Mesodermal cell (in vitro differentiated cells): ENCODE measurements at regions not wholly inside any gene's neighbourhood (a gene's known extent, or its start where the extent isn't known, plus 50 kb on each side); places are given as distances from the start of the nearest gene placed in this dataset.

Experiments used
- H3K27ac ChIP-seq: 2 replicates; pipeline ENCODE4 v1.7.0; 2013; ENCODE audit warnings: mild to moderate bottlenecking, low read depth, low read length, moderate library complexity; ENCODE audit not compliant: severe bottlenecking
- H3K36me3 ChIP-seq: 2 replicates; pipeline ENCODE4 v1.7.1; 2013; ENCODE audit warnings: mild to moderate bottlenecking, low read length, moderate library complexity; ENCODE audit not compliant: control insufficient read depth, insufficient read depth
- H3K4me1 ChIP-seq: one replicate; pipeline ENCODE4 v1.7.1; 2013; ENCODE audit warnings: mild to moderate bottlenecking, low read length; ENCODE audit not compliant: insufficient read depth, control insufficient read depth, poor library complexity, severe bottlenecking
- H3K4me3 ChIP-seq: 2 replicates; pipeline ENCODE4 v1.7.0; 2013; ENCODE audit warnings: low read length, control low read depth, mild to moderate bottlenecking; ENCODE audit not compliant: insufficient read depth, poor library complexity, severe bottlenecking; ENCODE audit errors: extremely low read depth
- H3K9me3 ChIP-seq: 2 replicates; pipeline ENCODE4 v1.7.1; 2013; ENCODE audit warnings: mild to moderate bottlenecking, low read length, moderate library complexity; ENCODE audit not compliant: control insufficient read depth
- WGBS, 2 experiments: methylation state at CpG; one replicate each; pipeline ENCODE4 v1.1.5; 2013; ENCODE audit warnings: missing lambda C conversion rate in 2 of 2; ENCODE audit not compliant: insufficient coverage in 2 of 2; 5-methylcytosine and 5-hydroxymethylcytosine counted together

- no peak overlapping the region for H3K27ac ChIP-seq
- peaks cover 34% of the 10 kb centered on the region for H3K4me1 ChIP-seq
- WGBS, 2 experiments, result 100% methylated on average over 4 of the region's 6 CpGs; no CpG with 5 or more reads in 1 of the 2 experiments
- H3K36me3 ChIP-seq, result no peaks in the 10 kb centered on the region
- peaks cover 6% of the 10 kb centered on the region for H3K9me3 ChIP-seq
- H3K4me3 ChIP-seq, result no peak overlapping the region
Measured at GRCh38 chr2:236664136-236664535, 94.5 kb downstream of the ACKR3 start.

- peaks cover 25% of the 10 kb centered on the region for H3K4me1 ChIP-seq
- no peak overlapping the region for H3K27ac ChIP-seq
- H3K4me3 ChIP-seq, result no peak overlapping the region
- H3K36me3 ChIP-seq, result no peaks in the 10 kb centered on the region
- whole genome bisulfite sequencing, 2 experiments, result 95 to 96% methylated on average over 3 to 5 of the region's 7 CpGs
- H3K9me3 ChIP-seq, result peaks cover 11% of the 10 kb centered on the region
Measured at GRCh38 chr2:236665101-236665500, 95.5 kb downstream of the ACKR3 start.

- Histone ChIP-seq H3K9me3 (peaks cover 14% of the 10 kb centered on the region), H3K27ac (no peak overlapping the region), H3K4me1 (peaks cover 20% of the 10 kb centered on the region), H3K36me3 (no peaks in the 10 kb centered on the region), H3K4me3 (no peak overlapping the region)
- WGBS, 2 experiments, result 70 to 84% methylated on average over 4 to 7 of the region's 11 CpGs
Measured at GRCh38 chr2:236665572-236666118, 96.0 kb downstream of the ACKR3 start.

GRCh38 chr2:236666646-236667204, 97.1 kb downstream of the ACKR3 start:
- Histone ChIP-seq H3K27ac (no peak overlapping the region), H3K9me3 (peaks cover 14% of the 10 kb centered on the region), H3K4me1 (peaks cover 11% of the 10 kb centered on the region), H3K4me3 (no peak overlapping the region), H3K36me3 (no peaks in the 10 kb centered on the region)
- WGBS, 2 experiments, result 95 to 97% methylated on average over 13 to 14 of the region's 14 CpGs

GRCh38 chr2:236667526-236667925, 97.9 kb downstream of the ACKR3 start:
- peaks cover 14% of the 10 kb centered on the region for H3K9me3 ChIP-seq
- no peaks in the 10 kb centered on the region for H3K36me3 ChIP-seq
- 83 to 100% methylated on average over 1 to 2 of the region's 4 CpGs for WGBS, 2 experiments
- no peak overlapping the region for H3K27ac ChIP-seq
- peaks cover 3% of the 10 kb centered on the region for H3K4me1 ChIP-seq
- no peak overlapping the region for H3K4me3 ChIP-seq

GRCh38 chr2:236668531-236668969, 98.9 kb downstream of the ACKR3 start:
- H3K4me3 ChIP-seq, result no peak overlapping the region
- 90 to 92% methylated on average over 7 to 8 of the region's 8 CpGs for WGBS, 2 experiments

GRCh38 chr2:236670235-236670620, 100.6 kb downstream of the ACKR3 start:
- WGBS, 2 experiments, result 92 to 98% methylated on average over 6 of the region's 6 CpGs
- H3K4me1 ChIP-seq, result no peaks in the 10 kb centered on the region
- H3K36me3 ChIP-seq, result no peaks in the 10 kb centered on the region
- H3K4me3 ChIP-seq, result no peak overlapping the region
- H3K9me3 ChIP-seq, result peaks cover 18% of the 10 kb centered on the region
- H3K27ac ChIP-seq, result no peak overlapping the region

More at GRCh38 chr2:236668531-236668969, 98.9 kb downstream of the ACKR3 start:
- Histone ChIP-seq H3K27ac (no peak overlapping the region), H3K4me1 (no peaks in the 10 kb centered on the region), H3K9me3 (peaks cover 14% of the 10 kb centered on the region), H3K36me3 (no peaks in the 10 kb centered on the region)

GRCh38 chr2:236671896-236672562, 102.4 kb downstream of the ACKR3 start:
- Histone ChIP-seq H3K27ac (no peak overlapping the region), H3K36me3 (no peaks in the 10 kb centered on the region), H3K4me1 (no peaks in the 10 kb centered on the region), H3K4me3 (no peak overlapping the region), H3K9me3 (peaks cover 12% of the 10 kb centered on the region)
- WGBS, 2 experiments, result 75 to 85% methylated on average over 9 to 11 of the region's 11 CpGs

- WGBS, 2 experiments, result 86 to 89% methylated on average over 4 to 5 of the region's 5 CpGs
- Histone ChIP-seq H3K4me3 (no peak overlapping the region), H3K4me1 (no peaks in the 10 kb centered on the region), H3K36me3 (no peaks in the 10 kb centered on the region), H3K9me3 (peaks cover 12% of the 10 kb centered on the region), H3K27ac (no peak overlapping the region)
Measured at GRCh38 chr2:236672606-236673005, 103.0 kb downstream of the ACKR3 start.

GRCh38 chr2:236673126-236673822, 103.6 kb downstream of the ACKR3 start:
- H3K4me3 ChIP-seq, result no peak overlapping the region
- H3K36me3 ChIP-seq, result no peaks in the 10 kb centered on the region
- no peaks in the 10 kb centered on the region for H3K4me1 ChIP-seq
- 88 to 95% methylated on average over 8 to 13 of the region's 14 CpGs for WGBS, 2 experiments
- peaks cover 12% of the 10 kb centered on the region for H3K9me3 ChIP-seq
- no peak overlapping the region for H3K27ac ChIP-seq
